ENCODE measurements at regions not wholly inside any gene's neighbourhood (a gene's known extent, or its start where the extent isn't known, plus 50 kb on each side); places are given as distances from the start of the nearest gene placed in this dataset.

DNA sequence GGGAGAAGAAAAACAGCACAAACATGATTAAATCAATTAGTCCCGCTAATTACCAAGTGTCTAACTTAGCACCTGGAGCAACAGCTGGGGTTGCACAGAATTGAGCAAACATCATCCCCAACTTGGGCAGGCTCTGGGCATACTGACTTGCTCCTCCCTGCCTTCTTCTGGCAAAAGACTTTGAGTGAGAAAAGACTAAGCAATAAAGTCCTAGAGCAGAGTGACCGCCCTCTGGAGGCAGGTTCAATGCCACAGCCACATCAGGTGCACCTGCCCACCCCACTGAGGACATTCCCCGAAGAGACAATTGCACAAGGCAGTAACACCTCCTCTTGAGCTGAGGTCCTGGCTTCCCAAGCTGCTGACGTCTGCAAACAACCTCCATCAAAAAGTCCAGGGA is 358.3 kb downstream of the SOX9 start:
- DNase-seq: no peak

DNA sequence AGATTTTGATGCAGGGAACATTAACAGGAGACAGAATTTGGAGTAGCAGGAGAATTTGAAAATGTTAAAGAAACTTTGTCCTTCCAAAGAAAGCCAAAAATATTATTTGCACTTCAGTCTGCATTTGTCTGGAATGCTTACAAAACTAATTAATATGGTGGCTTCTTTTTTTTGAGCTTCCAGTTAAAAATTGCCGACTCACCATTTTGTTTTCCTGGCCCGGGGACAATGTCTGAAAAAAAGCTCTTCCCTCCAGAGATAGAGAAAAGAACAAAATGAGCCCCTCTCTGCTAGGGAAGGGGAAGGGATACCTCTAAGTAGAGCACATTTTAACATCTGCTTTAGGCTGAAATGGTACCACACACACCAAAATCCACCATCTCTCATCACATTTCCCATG is 360.8 kb downstream of the SOX9 start:
- DNase-seq: no peak

DNA sequence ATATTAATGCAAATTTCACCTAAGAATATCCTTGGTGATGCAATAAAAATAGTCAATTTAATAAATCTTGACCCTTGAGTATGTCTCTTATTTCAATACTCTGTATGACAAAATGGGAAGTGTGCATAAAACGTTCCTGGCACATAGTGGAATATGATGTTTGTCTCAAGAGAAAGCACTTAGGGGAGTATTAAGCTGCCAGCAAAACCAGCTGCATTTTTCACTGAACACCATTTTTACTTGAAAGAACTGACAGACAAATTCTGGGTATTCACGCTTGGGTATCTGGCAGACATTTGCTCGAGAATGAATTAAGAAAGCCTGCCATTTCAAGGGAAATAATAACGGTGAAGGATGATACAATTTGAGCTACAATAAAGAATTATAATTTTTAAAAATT is 364.8 kb downstream of the SOX9 start:
- no peak for DNase-seq

DNA sequence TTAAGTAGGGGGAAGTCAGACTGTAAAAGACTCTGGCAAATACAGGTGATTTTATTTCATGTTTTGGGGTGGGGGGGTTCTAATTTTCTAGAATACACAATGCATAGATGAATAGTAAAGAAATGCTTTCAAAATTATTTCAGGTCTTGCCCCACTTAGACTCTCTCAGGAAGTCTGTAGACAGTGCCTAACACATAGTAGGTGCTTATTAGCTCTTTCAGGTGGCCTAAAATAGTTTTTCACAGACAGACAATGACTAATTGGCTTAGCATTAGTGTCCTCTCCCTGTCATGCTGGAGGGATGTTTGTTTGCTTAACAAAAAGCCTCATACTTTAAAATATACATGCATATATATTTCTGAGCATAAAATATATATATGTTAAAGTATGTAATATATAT is 366.0 kb downstream of the SOX9 start:
- no peak for DNase-seq

DNA sequence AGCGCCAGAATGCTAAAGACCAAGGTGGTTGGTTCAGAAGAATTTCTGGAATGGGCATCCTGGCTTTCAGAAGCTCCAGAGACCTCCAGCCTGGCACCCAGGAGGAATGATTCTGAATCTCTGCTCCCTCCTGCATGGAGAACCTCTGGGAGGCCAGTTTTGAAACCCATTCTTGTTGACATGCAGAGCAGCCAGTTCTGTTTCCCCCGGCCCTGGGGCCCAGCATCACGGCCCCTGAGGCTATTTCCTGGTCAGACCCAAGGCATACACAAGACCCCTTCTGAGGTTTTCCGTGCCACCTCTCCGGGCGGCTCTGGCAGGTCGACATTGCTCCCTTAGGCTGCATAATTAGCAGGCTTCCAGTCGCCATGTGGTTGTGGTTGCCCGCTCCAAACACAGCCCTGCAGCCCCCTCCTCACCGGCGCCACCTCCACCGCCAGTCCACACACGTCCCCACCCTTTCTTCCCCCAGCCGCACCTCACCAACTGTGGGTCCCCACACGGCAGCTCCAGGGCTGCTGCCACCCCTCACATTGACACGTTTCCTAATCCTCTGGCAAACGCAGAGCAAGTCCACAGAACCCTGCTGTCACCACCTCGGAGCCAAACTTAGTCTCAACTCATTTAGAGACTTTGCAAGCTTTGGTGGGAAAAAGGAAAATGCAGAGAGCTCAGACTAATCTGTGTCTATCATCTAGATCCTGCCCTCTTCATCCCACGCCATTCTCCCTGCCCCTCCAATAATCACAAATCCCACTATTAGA is 367.1 kb downstream of the SOX9 start:
- DNase-seq: no peak

DNA sequence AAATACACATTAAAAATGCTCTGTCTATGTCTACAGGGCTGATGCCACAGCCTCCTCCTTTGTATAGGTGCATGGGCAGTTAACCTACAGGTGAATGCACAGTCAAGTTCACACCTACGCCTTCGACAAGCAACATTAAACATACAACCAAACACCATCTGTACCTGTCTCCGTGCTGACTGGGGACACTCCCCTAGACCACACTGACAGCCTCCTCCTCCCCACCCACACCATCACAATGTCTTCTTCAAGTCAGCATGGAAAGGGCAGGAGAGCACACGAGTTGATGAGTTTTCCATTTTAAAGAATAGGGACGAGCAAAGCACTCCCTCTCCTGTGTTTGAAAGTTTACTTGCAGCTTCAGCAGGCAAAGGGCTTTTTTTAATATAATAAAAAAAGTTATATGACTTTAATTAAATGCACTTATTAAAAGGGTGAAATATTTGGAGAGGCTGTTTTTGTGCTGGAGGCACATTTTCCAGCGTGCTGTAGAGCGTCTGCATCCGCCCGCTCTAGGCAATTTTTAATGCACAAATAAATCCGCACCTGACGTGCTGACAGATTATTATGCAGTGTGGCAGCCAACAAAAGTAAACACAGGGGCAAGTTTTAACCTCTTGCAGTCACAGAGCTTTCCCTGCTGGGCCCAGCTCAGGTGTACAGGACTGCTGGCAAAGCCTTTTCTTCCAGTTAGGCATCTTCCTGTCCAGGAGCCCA is 367.9 kb downstream of the SOX9 start:
- no peak for DNase-seq

DNA sequence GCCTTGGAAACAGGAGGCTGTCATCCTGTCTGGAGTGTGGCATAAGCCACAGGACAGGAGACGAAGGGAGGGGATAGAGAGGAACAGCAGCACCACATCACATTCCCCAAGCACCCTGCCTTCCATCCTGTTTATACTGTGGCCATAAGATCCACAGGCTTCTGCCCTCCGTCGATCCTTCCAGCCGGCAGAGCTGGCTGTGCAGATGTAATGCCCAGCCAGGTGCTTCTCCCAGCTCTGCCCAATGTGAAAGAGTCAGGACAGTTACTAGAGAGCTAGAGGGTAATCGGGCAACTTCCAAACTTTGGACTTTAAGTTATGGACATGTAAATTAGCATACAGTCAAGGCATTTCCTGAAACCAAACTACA is 368.4 kb downstream of the SOX9 start:
- no peak for DNase-seq

DNA sequence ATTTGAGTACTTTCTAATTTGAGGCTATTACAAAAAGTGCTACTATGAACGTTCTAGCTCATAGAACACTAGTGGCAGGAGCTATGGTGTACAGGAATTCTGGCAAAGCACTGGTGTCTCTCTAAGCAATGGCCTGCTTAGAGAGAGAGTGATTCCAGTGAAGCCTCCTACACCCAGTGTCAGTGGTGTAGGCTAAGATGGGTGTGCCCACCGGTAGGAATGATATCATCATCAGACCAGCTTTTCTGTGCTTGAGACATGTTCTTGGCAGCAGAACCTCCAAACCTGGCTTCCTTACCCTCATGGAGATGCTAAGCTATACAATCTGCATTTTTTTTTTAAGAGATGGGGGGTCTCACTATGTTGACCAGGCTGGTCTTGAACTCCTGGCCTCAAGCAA is 370.3 kb downstream of the SOX9 start:
- no peak for DNase-seq

DNA sequence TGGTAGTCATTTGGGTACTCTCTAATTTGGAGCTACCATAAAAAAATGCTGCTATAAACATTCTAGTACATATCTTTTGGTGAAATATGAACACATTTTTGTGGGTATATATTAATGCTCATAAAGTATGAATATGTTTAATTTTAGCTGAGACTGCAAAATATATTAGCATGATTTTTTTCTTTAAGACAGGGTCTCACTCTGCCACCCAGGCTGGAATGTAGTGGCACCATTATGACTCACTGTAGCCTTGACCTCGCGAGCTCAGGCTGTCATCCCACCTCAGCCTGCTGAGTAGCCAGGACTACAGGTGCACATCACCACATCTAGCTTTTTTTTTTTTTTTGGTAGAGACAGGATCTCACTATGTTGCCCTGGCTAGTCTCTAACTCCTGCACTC is 371.7 kb downstream of the SOX9 start:
- DNase-seq: no peak

DNA sequence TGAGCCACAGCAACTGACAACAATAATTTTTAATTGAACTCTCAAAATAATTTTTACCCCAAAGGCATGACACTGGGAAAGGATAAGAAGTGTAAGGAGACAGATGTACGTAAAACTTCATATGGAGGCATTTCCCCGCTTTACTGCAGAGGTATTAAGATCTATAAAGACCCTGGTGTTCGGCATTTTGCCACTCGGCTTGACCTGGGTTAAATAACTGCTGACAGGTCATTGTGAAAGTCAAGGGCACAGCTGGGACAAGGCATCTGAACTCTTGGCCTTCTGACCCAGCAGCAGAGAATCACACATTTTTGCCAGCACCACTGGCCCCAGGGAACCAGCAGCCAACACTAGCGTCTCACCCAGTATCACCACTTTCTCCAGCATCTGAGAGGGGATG is 372.1 kb downstream of the SOX9 start:
- no peak for DNase-seq

DNA sequence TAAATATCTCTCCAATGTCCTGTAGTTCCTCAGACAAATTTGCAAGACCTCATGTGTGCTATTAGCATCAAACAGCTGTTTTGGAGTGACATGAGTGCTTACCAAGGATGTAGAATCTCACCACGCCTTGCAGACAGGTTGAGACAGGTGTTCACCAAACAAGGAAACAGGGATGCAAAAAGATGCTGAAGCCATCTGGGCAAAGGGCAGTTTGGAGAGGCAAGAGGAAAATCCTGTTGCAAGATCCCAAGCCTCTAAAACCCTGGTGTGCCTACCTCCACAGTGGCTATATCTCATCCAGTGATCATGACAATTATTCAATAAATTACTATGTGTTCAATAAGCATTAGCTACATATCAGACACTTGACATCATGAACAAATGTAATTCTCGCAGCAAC is 373.7 kb downstream of the SOX9 start:
- no peak for DNase-seq

DNA sequence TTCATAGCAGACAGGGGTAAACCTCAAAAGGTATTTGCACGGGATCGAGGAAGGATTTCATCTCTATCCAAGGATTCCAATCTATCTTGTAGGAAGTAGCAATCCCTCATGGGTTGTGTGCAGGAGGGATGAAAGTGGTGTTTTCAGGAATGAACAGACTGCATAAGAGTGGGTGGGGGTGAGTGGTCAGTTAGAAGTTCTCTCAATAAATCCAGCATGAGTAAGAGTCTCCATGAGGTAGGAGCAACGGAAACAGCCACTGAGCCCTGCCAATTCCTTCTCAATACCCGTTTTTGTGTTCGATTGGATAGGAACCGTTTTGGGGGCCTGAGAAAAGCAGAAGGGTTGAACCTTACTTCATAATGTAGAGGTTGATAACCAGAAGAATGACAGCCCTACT is 375.6 kb downstream of the SOX9 start:
- no peak for DNase-seq

DNA sequence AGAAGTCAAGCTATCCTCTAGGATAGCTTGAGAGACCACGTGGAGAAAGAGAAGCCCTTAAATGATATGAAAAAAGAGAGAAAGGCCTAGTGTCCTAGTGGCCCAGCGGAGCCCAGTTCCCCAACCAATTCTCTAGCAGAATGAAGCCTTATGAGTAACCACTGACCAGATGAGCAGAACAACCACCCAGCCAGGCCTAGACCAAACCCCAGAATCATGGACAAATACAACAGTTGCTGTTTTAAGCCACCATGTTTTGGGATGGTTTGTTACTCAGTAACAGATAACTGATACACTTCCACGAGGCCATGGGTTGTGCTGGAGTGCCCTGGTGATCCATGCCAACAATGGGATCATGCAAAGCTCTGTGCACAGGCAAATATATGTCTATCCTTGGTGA is 377.1 kb downstream of the SOX9 start:
- DNase-seq: no peak

DNA sequence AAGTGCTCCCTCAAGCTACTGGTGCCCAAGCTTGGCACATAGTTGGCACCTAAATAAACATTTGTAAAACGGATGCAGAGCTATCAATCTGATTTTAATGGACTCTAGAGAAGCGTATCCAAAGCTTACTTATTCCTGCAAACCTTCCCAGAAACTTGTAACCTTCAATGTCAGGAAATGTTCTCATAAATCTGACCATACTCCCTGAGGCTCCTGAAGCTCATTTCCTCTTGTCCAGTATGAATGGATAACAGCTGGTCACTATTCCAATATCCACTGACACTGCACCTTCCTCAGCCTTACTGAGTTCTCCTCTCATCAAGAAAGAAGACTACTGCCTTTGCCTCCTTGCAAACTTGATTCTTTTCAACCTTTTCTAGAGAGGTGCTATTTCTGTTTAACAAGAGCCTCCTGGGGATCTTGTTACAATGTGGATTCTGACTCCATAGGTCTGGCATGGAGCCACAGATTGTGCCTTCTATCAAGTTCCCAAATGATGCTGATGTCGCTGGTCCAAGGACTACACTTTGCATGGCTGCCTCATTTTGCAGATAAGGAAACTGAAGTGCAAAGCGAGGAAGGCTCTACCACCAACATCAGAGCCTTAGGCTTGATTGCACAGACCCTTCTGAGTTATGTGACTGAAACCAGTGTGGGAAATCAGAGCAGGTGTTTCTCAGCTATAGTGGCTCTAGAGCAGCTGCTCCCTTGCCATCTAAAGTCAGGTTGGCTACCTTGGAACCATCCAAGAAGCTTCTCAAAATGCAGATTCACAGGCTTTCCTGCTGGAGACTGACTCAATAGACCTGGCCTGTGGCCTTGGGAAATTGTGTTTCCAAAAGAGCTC is 377.8 kb downstream of the SOX9 start:
- no peak for DNase-seq

DNA sequence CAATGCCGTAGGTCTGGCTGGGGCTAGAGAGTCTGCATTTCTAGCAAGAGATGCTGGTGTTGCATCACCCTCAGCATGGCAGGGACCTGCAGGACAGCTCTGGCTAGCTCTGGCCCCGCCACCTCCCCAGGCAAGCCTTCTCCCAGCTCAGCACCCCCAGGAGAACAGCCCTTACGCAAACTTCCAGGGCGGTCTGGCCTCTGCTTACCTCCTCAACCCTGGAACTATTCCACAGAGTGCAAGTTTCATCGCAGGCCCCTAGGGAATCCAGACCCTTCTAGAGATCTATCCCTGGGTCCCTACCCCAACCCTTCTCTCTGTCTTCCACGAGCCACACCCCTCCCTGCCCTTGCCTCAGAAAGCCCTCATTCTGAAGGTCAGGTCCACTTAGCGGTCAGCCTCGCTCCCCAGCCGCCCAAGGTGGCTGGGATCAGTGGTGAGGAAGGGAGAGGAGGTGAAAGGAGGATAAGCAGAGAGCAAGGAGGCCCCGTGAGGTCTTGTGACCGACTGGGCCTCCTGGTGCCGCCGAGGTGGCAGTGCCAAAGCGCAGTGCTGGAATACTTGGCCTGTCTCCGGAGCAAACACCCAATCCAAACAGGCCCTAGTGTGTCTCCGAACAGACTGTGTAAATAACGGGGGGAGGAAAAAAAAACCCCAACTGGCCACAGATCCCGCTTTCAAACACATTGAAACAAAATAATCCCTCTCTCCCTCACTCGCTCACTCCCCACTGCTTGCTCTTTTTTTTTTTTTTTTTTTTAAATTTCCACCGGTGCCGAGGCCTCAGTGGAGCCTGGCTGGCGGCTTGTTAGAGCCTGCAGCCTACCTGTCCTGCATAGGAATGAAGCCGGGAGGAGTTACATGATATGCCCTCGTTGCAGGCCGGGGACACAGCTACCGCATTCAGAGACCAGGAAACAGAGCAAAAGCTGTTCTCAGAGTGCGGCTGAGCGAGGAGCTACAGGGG is 380.9 kb downstream of the SOX9 start:
- DNase-seq: no peak

DNA sequence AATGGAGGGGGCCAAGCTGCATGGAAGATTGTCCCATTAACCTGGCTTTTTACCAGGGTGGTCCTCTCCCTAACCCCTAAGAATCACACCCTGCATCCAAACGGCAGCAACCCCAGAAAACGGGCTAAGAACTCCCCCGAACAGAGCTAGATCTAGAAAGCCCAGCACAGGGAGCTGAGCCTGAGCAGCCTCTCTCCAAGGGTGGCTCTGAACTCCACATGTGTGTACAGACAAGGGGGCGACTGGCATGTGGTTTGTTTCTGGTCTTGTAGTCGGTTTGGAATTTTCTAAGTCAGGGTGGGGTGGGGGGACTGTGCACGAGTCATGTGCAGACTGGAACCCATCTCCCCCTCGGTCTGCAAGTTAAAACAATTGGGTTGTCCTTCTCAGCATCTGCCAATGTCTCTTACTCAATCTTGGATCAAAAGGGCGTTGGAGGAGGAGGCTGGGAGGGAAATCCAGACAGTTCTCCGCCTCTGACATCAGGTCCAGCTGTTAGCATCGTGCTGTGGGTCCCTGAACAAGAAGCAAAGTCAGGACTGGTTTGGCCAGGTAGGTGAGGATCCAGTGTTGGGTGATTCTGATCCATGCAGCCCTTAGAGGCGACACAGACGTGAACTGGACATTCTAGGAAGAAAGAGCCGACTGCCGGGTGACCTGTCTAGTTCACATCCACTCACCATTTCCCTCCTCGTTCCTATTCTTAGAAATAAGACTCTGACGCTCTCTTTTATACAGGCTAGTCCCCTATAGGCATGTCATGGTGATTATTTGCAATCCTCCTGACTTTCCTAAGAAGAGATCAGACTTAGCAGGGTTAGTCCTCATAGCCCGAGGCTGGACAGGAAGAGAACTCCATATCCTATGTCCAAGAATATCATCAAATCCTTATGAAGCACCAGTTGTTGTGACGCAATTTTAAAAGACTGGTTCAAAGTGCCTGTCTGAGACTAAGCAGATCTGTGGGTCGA is 381.8 kb downstream of the SOX9 start:
- DNase-seq: no peak

DNA sequence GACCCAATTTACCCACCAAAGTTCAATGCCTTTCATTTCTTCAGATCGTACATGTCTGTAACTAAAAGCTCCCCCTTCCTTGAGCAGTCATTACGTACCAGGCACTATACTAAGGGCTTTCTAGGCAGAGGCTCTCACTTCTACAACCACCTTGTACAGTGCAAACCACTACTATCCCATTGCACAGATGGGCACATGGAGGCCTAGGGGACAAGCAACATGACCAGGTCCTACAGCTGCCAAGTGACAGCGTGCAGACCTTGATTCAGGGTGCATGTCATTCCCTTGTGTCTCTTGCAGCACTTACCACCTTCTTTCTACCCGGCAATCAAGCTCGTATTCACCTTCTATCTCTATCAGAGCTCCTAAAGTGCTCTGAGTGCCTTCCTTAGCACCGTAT is 382.7 kb downstream of the SOX9 start:
- no peak for DNase-seq

DNA sequence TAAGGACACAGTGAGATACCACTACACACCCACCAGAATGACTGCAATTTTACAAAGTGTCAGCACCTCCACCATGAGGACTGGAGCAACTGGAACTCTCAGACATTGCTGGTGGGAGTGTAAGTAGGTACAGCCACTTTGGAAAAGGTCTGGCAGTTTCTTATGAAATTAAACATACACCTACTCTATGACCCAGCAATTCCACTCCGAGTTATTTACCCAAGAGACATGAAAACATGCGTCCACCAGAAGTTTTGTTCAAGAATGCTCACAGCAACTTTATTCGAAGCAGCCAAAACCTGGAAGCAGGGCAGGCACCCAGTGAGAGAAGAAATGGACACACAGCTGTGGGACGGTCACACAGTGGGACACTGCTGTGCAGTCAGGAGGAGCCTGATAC is 384.0 kb downstream of the SOX9 start:
- DNase-seq: no peak

DNA sequence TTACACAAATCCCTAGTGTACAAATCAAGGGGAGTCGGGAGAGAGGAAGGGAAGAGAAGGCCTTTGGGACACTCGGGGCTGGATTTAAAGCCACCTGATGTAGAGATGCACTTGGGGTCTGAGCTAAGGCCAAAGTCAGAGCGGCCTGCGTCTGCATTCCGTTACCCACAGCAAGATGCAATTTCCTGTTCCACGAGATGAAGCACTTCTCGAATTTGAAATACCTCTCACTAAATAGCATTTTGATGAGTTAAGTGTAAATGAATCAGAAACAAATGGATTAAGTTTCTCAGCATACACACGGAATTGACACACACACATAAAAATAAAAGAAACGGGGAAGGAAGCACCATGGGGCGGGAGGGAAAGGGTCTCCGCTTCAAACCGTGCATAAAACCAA is 386.0 kb downstream of the SOX9 start:
- no peak for DNase-seq

DNA sequence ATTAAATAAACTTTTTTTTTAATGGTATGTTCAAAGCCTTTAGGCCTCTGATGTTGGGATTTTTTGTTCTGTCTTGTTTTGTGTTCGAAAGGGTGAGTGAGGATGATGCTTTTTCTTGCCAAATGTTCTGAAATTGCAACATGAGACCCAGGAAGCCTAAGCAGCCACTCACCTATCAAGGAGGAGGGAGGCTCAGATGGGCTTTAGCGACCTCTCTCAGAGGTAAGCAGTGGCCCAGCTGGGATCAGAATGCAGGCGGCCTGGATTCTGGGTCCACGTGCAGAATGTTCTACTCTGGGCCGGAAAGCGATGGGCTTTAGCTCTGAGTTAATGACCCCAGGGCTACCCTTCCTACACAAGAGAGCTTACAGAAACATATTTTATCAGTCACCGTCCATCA is 386.6 kb downstream of the SOX9 start:
- DNase-seq: no peak

DNA sequence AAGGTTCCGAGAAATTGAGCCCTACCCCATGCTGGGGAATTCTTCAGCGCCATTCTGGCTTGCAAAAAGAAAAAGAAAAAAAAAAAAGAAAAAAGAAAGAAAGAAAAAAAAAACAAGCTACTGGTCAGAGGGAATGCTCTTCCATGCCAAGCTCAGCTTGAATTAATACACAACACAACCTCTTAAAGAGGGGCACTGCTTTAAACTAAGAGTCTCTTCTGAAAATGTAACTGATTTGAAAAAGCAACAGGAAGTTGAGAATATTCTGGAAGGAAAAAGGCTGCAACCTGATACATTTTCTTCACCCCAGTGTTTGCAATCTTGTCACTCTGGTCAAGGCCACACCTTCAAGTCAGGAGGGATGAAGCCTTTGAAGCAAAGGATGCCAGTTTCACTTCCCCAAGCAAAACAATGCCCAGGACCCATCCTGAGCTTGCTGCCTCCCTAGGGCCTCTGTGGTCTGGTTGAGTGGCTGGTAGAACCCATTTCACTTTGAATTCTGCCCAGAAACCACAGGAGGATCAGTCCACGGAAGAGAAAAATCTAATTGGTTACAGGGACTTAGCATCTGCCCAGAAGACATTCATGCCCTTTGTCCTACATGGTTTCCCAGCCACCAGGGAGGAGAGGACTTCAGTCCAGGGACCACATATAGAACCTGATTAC is 389.7 kb downstream of the SOX9 start:
- no peak for DNase-seq
